ENCODE measurements at regions not wholly inside any gene's neighbourhood (a gene's known extent, or its start where the extent isn't known, plus 50 kb on each side); places are given as distances from the start of the nearest gene placed in this dataset.

- Mint-ChIP-seq H3K4me1 (ENCODE audit: low read depth) (no peaks in the 10 kb centered on the region), H3K27me3 (ENCODE audit: low read depth) (peaks cover 19% of the 10 kb centered on the region), H3K9me3 (peaks cover 17% of the 10 kb centered on the region), H3K4me3 (no peak overlapping the region), H3K36me3 (ENCODE audit: insufficient read depth) (no peaks in the 10 kb centered on the region)
- ATAC-seq (no peak), DNase-seq (no peak)
Observed at GRCh38 chr3:141669434-141669833, 68.7 kb upstream of the RNF7 start.

- H3K36me3 Mint-ChIP-seq (ENCODE audit: insufficient read depth), result no peaks in the 10 kb centered on the region
- H3K9me3 Mint-ChIP-seq, result no peaks in the 10 kb centered on the region
- peaks cover 14% of the 10 kb centered on the region for H3K4me1 Mint-ChIP-seq (ENCODE audit: low read depth)
- no peak for ATAC-seq
- H3K4me3 Mint-ChIP-seq, result no peak overlapping the region
- H3K27me3 Mint-ChIP-seq (ENCODE audit: low read depth), result peaks cover 7% of the 10 kb centered on the region
- DNase-seq, result no peak
Observed at GRCh38 chr3:141677701-141678100, 60.4 kb upstream of the RNF7 start.

- Mint-ChIP-seq H3K27me3 (ENCODE audit: low read depth) (no peaks in the 10 kb centered on the region), H3K4me3 (no peak overlapping the region), H3K4me1 (ENCODE audit: low read depth) (peaks cover 14% of the 10 kb centered on the region), H3K9me3 (no peaks in the 10 kb centered on the region), H3K36me3 (ENCODE audit: insufficient read depth) (no peaks in the 10 kb centered on the region)
- no peak for ATAC-seq
- no peak for DNase-seq
Observed at GRCh38 chr3:141680620-141681389, 57.3 kb upstream of the RNF7 start.

- ATAC-seq, result no peak
- Mint-ChIP-seq H3K4me1 (ENCODE audit: low read depth) (peaks cover 19% of the 10 kb centered on the region), H3K36me3 (ENCODE audit: insufficient read depth) (no peaks in the 10 kb centered on the region), H3K9me3 (no peaks in the 10 kb centered on the region), H3K4me3 (no peak overlapping the region), H3K27me3 (ENCODE audit: low read depth) (no peaks in the 10 kb centered on the region)
- DNase-seq, result no peak
Observed at GRCh38 chr3:141681390-141681780, 56.7 kb upstream of the RNF7 start.

- H3K4me1 Mint-ChIP-seq (ENCODE audit: low read depth), result peaks cover 25% of the 10 kb centered on the region
- no peak overlapping the region for H3K4me3 Mint-ChIP-seq
- no peaks in the 10 kb centered on the region for H3K9me3 Mint-ChIP-seq
- H3K27me3 Mint-ChIP-seq (ENCODE audit: low read depth), result no peaks in the 10 kb centered on the region
- no peak for DNase-seq
- H3K36me3 Mint-ChIP-seq (ENCODE audit: insufficient read depth), result no peaks in the 10 kb centered on the region
- no peak for ATAC-seq
Observed at GRCh38 chr3:141682007-141682406, 56.1 kb upstream of the RNF7 start.

GRCh38 chr3:141682921-141683320, 55.2 kb upstream of the RNF7 start:
- no peaks in the 10 kb centered on the region for H3K36me3 Mint-ChIP-seq (ENCODE audit: insufficient read depth)
- no peak overlapping the region for H3K4me3 Mint-ChIP-seq
- no peaks in the 10 kb centered on the region for H3K9me3 Mint-ChIP-seq
- no peak for DNase-seq
- H3K27me3 Mint-ChIP-seq (ENCODE audit: low read depth), result no peaks in the 10 kb centered on the region
- no peak for ATAC-seq
- peaks cover 26% of the 10 kb centered on the region for H3K4me1 Mint-ChIP-seq (ENCODE audit: low read depth)

- Mint-ChIP-seq H3K27me3 (ENCODE audit: low read depth) (no peaks in the 10 kb centered on the region), H3K36me3 (ENCODE audit: insufficient read depth) (no peaks in the 10 kb centered on the region), H3K4me1 (ENCODE audit: low read depth) (peaks cover 26% of the 10 kb centered on the region), H3K4me3 (no peak overlapping the region), H3K9me3 (no peaks in the 10 kb centered on the region)
- ATAC-seq (no peak), DNase-seq (no peak)
Observed at GRCh38 chr3:141684758-141685157, 53.3 kb upstream of the RNF7 start.

GRCh38 chr3:141686466-141687291, 51.4 kb upstream of the RNF7 start:
- DNase-seq, result no peak
- H3K36me3 Mint-ChIP-seq (ENCODE audit: insufficient read depth), result no peaks in the 10 kb centered on the region
- peak overlapping the region; percentile 77 for H3K4me3 Mint-ChIP-seq
- H3K9me3 Mint-ChIP-seq, result no peaks in the 10 kb centered on the region
- H3K4me1 Mint-ChIP-seq (ENCODE audit: low read depth), result peaks cover 19% of the 10 kb centered on the region
- ATAC-seq, result peak in 1 of 2 donors; percentile 40
- H3K27me3 Mint-ChIP-seq (ENCODE audit: low read depth), result no peaks in the 10 kb centered on the region
